ENCODE measurements at regions not wholly inside any gene's neighbourhood (a gene's known extent, or its start where the extent isn't known, plus 50 kb on each side); places are given as distances from the start of the nearest gene placed in this dataset.

DNA sequence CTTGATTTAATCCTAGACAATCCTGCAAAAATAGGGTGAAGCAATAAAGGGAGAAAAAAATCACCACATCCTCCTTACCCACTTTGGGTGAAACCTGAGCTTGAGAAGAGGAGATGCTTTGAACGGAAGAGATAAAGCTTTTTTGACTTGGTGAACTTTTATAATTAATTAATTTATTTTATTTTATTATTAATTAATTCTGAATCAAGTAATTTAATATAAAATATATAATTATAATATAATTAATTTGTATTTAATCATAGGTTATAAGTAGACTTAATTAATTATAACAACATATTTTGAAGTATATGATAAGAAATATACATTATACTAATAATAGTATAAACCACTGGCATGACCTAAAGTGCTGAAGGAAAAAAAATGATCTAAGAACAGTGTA, 2164.8 kb downstream of the LRRC4C start:
- DNase-seq: no peak

DNA sequence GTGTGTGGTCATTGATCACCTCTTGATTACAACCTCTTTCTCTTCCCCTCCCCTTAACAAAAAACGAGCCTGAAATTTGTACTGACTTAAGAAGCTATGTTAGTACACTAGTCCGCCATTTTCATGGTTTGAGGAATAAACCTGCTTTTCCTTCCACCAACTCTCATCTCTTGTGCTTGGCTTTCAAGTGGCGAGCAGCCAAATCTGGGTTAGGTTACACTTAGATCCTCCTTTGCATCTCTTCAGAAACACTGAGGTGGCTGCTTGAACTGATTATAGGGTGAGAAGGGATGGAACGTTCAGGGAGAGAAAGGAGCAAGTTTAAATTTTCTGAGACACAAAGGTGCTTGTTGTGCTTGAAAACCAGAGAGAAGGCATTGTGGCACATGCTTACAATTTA, 2171.4 kb downstream of the LRRC4C start:
- DNase-seq: no peak

DNA sequence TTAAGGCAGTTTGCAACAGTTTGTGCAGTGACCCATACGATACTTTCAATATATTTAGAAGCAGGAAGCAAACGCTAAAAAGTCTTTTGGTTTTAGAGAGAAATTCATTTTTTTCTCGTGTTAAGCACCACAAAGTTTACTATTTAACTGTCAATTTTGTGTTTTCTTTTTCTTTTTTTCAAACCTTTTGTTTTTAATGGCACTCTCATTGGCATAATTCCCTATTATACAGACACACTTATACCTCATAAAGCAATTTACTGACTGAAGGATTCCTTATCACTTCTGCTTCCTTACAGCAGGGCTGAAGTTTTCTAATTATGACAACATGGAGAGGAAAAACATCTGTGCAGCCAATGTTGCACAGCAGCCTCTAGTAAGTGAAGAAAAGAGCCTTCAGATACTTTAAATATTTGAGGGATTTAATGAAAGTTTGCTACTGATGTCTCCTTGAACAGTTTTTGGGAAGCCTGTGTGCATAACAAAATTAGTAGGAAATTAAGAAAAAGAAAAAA, 2191.2 kb downstream of the LRRC4C start:
- no peak for DNase-seq

DNA sequence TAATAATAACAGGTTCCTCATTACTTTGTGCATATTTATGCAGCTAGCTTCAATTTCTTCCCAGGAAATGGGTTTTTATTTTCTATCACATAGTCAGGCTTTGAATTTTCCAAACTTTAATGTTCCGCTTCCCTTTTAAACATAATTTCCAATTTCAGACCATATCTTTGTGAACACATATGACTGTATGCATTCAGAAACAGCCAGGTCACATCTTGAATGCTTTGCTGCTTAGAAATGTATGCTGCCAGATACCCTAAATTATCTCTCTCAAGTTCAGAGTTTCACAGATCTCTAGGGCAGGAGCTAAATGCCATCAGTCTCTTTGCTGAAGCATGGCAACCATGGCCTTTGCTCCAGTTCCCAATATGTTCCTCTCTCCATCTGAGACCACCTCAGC, 2203.8 kb downstream of the LRRC4C start:
- DNase-seq: no peak

DNA sequence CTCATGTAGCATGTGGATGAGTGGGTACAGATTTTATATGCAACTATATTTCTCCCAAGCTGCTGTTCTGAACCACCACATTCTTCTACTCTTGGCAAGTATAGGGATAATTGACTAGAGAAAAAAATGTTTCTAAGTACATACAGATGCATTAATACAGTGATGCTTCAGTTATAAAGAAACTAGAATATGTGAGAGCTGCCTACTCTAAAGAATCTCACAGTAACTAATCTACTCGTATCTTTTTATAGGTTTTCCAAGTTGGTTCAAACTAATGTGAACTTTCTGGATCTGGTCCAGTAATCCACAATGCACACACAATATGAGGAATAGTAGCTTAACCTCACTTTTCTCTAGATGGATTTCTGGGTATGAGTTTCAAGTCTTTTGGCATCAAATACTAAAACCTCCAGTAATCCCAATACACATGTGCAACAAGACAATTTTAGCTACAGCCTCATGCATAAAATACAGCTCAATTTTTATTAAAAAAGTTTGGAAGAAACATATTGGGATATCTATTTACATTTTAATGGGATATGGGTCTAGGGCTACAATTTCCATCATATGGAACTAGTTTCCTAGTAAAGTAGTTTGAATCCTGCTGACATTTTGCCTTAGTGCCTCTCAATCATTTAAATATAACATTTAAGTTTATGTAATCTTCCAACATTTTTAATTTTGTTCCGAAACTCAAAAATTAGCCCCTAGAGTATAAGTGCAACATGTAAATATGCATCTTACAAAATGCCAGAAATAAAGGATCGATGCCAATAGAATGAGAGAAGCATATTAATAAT, 2209.7 kb downstream of the LRRC4C start:
- DNase-seq: no peak

DNA sequence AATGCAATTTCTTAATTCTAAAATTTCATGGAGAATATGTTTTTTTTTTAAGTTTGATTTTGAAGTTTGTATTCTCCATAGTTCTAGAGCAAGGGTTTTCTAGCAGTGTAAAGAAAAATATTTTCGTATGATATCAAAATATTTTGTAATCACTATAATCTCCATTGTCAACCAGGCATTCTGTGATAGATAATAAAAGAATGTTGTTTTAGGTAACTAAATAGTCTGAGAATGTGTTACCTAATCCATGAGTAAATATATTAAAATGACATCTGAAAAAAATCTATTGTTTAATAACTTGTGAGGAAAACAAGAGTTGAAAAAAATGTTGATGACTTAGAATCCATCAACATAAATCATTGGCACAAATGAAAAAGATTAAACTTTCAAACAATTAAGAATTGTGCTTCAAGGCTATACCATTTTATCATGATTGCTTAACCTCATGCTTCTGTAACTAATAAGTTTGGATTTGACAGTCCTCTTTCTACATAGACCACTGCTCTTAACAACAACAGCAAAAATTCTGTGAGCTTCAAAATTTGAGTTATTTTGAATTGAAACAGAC, 2211.8 kb downstream of the LRRC4C start:
- DNase-seq: no peak

DNA sequence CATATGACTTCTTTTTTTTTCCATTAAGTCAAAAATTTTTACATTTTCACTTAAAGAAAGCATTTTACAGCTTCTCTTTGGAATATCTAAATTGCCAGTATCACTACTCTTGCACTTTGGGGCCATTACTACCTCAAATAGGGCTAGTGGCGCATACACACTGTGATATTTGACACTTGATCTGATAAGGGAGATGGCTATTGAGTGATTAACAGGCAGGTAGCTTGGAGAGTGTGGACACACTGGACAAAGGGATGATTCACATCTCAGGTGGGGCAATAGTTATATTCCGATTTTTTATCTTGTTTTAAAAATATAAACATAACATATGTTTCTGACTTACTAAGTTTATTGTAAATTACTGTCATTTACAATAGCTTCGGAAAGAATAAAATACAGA, 2219.9 kb downstream of the LRRC4C start:
- DNase-seq: no peak

DNA sequence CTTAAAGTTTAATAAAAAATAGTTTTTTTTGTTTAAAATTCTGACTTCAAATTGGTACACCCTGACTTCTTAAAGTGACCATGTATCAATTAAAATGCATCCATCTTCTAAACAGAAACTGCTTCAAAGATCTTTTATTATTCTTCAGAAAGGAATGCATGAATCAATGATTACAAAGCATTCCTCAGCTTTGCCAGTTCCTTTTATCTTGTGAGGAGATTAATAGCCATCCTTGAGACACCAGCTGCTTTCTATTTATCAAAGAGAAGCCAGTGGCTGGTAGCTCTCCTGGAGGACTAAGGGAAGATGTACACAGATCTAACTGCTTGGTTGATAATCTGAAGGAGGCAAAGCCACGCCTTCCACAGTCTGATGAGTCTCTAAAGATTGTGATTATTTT, 2222.5 kb downstream of the LRRC4C start:
- peak; percentile 5 for DNase-seq

DNA sequence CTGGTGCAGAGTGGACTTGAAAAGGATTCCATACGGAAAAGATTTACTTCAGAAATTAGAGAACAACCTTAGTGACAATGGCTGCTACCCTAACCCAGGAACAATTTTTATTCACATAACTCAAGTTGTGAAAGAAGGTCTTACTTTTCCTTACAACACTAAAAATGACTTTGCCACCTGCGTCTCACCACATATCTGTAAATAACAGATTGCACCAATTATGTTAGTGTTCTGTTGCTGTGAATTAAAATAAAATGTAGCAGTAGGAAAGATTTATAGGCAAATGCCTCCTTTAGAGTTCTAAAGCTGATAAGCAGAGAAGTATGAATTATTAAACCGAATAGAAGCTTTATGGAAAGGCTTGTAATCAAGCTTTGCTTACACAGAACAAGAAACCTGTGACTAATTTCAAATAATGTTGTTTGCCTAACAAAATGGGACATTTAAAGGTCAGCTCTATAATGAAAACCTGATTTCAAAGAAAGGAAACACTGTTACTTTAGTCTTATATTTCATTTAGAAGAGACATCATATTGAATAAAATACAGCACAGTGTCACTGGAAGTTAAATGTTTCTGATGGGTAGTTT, 2237.8 kb downstream of the LRRC4C start:
- no peak for DNase-seq

DNA sequence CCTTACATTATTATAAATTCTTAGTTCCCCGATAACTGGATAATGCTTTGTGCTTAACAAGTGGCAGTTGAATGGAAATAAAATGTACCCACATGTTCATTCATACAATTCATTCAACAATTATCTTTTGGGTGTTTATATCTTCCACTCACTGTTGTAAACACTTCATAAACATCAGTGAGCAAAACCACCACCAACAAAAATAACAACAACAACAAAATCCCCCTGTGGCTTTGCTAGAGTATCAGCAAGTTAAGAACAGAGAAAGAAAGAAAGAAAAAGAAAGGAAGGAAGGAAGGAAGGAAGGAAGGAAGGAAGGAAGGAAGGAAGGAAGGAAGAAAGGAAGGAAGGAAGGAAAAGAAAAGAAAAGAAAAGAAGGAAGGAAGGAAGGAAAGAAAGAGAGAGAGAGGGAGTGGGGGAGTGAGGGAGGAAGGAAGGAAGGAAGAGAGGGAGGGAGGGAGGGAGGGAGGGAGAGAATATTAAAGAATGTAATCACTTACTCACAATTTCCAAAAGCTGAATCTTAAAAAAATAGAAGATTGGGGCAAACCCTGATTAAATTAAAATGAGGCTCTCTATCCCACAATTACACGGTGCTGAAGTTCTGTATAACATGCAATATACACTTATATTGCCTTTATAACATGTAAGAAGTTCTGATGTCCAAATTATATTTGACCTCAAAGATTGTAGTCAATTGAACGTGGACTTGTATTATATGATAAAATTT, 2238.8 kb downstream of the LRRC4C start:
- no peak for DNase-seq

DNA sequence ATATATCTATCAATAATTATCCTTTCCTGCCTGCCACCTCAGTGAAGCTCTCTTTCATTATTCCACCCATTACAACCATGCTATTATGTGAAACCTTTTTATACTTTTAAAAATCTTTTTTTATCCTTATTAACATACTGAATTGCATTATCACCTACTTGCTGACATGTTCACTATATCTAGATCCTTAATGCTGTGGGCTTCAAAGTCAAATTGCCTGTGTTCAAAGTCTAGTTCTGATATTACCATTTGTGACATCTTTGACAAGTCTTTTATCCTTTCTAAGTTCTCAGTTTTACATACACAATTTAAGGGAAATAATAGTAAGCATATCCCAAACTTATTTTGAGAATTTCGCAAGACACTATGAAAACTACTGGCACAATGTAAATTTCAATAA, 2239.4 kb downstream of the LRRC4C start:
- no peak for DNase-seq

DNA sequence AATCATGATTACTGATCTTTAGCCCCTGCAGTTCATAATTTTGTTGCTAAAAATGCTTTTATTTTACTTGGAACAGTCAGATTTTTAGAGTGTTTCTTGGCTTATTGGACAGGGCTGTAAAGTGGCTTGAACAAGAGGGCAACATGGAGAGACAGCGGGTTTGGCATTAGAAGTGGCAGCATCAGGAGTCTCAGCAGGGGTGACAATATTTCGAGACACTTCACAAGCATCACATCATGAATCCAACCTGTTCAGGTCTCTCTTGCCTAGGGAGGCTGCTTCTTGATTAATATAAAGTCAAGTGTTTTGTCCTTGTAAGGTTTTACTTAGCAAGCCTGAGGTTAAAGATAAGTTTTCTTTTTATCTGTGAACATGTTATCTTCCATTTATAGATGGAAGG, 2249.5 kb downstream of the LRRC4C start:
- DNase-seq: no peak

DNA sequence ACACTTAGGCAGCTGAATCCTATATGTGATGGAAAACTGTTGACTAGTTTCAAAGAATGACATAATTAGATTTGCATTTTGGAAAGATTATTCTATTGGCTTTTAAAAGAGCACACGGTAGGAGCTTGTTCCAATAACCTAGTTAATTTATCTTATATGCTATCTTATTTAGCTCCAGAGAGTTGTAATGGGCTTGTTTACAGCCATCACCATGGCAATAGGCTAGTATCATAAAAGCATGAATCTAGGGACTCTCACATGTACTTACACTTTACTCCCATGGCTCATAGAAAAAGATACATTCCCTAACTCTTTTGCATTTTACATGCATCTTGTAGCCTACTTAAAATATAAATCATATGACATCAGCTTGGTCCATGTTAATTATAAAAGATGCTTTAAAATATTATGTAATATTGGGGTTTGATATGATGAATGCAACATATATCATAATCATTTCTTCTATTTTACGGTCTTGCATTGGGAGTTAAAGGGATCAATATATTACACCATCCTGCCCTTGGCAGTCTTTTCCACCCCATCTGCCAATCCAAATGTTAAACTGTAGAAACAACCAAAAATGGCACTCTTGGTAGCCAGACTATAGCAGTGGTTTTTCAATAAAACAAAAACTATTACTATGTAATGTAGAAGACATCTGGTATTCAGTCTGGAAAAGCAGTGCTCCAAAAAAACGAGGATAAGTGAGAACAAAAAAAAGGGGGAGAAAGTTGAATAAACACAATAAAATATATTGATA, 2254.0 kb downstream of the LRRC4C start:
- no peak for DNase-seq

DNA sequence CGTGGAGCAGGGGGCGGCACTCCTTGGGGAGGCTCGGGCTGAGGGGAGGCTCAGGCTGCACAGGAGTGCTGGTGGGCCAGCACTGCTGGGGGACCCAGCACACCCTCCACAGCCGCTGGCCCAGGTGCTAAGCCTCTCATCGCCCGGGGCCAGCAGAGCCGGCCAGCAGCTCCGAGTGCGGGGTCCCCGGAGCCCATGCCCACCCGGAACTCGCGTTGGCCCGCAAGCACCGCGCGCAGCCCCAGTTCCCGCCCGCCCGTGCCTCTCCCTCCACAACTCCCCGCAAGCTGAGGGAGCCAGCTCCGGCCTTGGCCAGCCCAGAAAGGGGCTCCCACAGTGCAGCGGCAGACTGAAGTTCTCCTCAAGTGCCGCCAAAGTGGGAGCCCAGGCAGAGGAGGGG, 2266.8 kb downstream of the LRRC4C start:
- DNase-seq: no peak

DNA sequence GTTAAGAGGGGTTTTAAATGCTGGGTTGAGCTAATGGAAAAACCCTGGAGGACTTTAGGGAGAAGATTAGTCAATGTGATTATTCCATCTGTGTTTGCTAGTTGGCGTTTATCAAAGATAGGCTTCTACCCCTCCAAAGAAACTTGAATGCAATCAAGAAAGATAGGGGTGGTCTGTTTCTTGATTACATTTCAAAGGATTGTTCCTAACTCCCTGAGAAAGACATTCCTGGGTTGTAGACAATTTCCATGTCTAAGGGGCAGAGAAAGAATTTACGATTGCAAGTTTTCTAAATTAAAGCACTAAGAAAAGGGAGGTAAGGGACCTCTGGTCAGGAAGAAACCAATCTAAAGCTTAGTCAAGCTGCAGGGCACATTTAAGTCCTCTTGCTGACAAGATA, 2268.7 kb downstream of the LRRC4C start:
- DNase-seq: no peak

DNA sequence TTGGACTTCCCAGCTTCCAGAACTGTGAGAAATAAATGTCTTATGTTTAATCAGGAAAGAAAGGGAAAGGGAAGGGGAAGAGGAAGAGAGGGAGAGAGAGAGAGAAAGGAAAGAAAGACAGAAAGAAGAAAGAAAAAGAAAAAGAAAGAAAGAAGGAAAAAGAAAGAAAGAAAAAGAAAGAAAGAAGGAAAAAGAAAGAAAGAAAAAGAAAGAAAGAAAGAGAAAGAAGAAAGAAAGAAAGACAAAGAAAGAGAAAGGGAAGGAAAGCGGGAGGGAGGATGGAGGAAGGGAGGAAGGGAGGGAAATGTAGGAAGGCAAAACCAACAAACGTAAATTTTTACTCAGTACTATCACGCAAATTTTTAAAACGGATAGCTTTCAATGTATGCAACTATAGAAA, 2281.8 kb downstream of the LRRC4C start:
- DNase-seq: no peak

DNA sequence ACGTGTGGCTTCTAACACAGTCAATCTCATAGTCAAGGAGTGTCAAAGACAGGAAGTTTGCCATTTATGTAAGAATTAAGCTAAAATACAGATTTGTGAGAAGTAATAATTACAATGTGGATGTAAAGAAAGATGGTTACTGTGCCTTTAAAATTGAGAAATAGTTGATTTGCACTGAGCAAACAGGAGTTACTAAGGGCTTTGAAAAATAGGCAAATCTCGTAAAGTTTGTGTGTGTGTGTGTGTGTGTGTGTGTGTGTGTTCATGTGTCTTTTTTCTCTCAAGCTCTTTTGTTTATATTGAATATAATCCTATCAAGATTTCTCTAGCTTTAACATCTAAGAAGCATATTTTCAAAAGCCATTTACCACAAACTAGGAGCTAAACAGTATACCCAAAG, 2284.5 kb downstream of the LRRC4C start:
- DNase-seq: no peak

DNA sequence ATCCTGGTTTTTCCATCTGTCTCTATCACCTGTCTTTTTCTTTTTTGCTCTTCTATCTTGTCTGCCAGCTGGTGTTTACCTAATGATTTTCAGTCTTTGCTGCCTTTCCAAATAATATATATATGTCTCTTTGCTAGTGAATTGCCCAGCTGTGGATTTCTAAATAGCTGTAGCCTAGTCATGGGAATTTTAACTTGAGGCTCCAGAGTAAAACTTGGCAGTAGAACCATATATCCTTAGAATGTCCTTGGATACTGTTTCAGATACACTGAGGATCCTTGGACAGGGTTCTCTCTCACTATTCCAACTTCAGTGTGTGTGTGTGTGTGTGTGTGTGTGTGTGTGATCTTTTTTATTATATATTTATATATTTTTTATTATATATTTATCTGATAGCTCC, 2285.3 kb downstream of the LRRC4C start:
- DNase-seq: no peak

DNA sequence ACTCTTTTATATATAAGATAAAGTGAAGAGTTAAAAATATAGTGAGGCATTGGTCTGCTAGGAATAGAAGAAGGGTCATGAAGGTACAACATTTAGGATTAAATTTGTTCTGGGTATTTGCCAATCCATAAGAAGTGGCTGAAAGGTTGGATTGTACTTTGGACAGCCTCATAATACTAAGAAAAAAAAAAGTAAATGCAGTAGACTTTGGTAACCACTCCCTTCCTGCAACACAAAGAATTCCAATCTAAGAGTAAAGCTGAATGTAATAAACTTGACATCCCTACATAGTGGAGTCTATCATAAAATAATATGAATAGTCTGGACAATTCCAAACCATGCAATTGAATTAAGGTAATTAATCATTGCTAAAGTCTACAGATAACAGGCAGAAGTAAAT, 2294.4 kb downstream of the LRRC4C start:
- no peak for DNase-seq

DNA sequence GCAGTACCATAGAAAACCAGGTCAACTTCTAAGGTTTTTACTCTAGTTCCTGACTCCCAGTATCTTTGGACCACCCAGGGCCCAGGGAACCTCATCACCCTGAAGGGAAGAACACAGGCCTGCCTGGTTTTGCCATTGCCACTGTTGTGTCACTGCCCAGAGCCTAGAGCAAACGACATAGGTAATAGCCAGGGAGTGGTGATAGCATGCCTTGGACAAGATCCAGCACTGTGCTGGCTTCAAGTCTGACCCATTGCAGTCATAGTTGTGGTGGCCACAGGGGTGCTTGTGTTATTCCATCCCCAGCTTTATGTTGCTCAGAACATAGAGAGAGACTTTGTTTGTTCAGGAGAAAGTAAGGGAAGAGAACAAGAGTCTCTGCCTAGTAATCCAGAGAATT, 2310.2 kb downstream of the LRRC4C start:
- no peak for DNase-seq

DNA sequence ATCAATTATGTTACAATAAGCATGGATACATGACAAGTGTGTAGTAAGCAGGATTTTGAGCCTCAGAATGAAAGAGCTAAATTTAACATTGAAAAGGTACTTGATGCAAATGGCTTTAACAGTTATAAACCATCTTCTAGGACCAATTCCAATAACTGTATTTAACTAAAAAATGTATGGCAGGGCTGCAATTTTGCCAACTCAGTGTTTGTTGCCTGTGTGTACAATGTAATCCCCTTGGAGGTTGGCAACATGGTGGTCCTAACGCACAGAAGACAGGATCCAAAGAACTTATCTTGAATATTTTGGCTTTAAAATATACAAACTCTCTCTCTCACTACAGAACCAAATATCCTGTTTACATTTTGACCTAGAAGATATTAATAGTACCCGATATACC, 2314.1 kb downstream of the LRRC4C start:
- no peak for DNase-seq

DNA sequence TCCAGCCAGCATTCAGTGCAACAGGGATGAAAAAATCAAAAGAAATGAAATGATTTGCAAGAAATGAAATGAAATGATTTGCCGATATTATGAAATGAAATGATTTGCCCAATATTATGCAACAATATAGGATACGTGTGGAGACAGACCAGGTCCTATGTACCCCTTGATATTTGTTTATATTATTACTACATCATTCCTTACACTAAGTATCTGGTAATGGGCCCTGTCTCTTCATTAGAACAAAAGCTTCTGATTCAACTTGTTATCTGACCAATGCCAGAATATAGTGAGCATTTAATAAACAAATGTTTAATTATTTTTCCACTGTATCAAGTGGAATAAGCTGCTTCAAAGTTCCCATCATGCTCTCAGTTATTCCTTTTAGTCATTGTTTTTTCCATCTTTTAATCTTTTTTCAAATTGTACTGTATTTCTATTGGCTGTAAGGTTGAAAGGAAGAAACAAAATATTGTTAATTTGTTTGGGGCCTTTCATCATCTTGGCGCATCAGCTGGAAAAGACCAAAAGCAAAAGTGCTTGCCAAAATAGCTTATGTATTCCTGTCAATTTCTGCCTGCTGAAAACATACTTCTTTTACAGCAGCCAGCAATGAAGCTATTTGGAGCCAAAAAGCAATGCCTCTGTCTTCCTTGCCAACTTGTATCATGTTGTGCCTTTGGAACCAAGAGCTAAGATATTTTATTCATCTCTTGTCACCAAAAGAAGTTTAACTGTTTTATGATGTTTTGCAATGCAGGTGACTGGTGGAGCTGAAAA, 2314.9 kb downstream of the LRRC4C start:
- DNase-seq: no peak

Data from fibroblast of skin of abdomen (primary cell).